HG03175 (cell line): ENCODE measurements at regions not wholly inside any gene's neighbourhood (a gene's known extent, or its start where the extent isn't known, plus 50 kb on each side); places are given as distances from the start of the nearest gene placed in this dataset.
"Not testable (repeated sequence)": the region's sequence is repeated elsewhere in the genome, so short reads cannot be mapped to it uniquely, and the experiment has no call there.

Source experiments
- ATAC-seq: cut with Tn5 transposase; IDR thresholded peaks from one replicate; pipeline ENCODE4 v1.9.1; 2021; ENCODE audit warnings: mild to moderate bottlenecking, moderate library complexity; ENCODE audit not compliant: unreplicated experiment

DNA sequence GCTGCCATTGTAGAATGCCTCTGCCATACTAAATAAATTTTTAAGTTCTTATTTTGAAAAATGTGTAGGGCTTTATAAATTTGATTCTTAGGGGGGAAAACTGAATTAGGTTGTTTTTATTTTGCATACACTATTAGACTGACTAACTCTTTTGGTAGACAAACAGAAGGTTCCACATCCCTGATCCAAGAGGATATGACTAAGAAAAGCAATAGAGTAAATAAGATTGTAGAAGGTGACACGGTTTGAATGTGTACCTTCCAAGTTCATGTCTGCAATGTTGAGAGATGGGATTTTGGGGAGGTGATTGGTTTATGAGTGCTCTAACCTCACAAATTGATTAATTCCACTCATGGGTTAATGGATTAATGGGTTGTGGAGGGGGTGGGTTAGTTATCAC is 127.9 kb downstream of the GLUL start:
- ATAC-seq: no peak

DNA sequence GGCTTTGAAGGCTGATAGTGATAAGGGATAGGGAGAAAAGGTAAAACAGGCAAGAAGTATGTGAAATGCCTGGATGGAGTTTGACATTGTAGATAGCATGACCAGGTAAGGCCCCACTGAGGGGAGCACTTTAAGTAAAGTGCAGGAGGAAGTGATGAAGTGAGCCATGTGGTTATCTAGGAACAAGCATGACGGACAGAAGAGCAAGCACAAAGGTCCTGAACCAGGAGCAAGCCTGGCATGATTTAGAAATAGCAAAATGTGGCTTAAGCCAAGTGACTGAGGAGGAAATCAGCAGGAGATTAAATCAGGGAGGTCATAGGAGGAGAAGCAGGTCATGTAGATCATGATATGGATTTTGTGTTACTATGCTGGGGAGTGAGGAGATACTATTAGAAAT is 129.2 kb downstream of the GLUL start:
- no peak for ATAC-seq

DNA sequence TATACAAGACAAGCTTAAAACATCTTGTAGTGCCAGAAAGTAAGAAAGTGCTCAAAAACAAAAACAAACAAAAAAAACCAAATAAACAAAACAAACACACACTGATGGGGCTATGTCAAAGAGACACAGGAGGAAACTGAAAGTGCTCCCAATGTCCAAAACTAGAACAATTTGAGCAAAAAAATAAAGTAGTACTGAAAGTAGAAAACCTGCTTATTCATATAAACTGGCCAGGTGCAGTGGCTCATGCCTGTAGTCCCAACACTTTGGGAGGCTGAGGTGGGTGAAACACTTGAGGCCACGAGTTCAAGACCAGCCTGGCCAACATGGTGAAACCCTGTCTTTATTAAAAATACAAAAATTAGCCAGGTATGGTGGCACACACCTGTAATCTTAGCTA is 129.9 kb downstream of the GLUL start:
- no peak for ATAC-seq

DNA sequence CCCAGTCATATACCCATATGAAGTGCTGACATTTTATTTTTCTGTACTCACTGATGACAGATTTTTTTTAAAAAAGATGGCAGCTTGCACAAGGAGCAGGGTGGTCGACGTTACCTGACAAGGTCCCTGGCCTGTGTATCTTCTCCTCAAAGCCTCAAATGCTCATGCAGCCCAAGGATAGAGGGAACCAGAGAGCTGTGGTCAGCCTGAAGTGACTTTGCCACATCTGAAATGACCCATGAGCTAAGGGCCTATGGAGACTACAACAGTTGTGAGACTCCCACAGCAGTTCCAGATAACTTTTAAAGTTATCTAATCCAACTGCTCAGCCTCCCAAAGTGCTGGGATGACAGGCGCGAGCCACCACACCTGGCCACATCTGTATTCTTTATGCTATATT is 131.1 kb downstream of the GLUL start:
- no peak for ATAC-seq

DNA sequence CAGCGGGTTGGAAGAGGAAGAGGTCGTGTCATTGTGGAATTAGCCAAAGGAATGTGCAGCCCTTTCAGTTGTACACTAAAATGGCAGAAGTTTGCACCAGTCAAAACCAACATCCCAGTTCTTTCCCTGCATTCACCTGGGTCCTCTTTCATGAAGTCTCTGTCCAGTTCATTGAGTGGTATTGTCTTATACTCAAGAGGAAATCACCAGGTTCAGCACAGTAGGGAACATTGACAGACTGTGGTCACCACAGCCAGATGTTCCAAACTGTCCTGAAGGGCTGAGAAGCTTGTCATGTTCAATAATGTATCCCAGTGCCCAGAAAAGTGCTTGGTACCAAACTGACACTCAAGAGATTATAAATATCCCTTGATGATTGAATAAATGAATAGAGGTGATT is 131.6 kb downstream of the GLUL start:
- ATAC-seq: no peak

DNA sequence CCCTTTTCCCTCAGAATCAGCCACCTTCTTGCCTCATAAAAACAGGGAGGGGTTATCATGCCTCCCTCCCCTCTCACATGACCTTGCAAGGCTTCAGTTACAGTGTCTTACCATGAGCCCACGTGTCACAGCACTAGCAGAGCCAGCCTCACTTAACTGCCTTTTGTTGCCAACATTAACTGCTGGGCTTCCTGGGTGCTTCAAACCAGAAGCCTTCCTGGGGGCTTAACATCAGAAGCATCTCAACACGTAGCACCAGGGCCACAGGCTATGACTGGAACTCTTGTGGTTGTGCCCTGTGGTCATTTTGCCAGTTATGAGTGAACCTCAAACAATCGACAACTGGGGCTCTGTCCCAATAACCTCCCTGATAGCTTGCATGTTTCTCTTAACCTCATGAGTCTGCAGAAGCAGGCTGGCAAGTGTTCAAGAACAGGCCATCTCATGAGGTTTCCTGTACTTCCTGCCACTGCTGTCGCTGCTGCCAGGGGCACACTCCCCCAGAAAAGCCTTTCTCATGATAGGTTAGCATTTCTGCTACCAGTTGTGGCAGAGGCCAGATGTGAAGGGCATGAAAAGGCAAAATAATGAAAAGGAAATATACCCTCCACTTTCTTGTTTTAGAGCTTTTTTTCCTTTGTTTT is 132.2 kb downstream of the GLUL start:
- peak; percentile 80 for ATAC-seq

DNA sequence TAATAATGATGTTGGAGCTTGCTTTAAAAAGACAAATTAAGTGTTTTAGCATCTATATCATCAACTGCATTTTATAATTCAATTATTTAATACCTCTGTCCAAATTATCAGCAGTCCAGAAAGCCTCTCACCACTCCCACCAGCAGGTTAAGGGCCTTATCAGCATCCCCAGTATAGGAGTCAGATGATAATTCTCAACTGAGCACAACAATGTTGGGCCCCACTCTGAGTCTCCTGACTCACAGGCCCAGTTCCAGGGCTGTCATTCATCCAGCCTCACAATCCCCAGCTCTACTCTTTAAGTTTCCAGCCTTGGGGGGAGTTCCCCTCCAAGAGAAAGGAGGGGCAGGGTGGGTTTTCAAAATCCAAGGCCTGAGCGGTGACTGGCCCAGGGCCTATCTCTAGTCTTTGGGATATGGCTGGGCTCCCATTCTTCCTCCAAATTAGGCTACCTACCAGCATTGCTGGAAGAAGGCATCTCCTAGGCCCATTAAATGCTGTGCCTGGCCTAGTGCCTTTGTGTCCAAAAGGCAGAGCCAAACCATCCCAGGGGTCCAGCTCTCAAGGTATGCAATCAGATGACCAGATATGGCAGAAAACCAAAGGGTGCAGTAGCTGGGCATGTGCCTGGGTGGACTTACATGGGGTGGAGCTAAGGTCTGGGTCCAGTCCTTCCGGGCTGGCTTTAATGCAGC is 134.1 kb downstream of the GLUL start:
- ATAC-seq: no peak

DNA sequence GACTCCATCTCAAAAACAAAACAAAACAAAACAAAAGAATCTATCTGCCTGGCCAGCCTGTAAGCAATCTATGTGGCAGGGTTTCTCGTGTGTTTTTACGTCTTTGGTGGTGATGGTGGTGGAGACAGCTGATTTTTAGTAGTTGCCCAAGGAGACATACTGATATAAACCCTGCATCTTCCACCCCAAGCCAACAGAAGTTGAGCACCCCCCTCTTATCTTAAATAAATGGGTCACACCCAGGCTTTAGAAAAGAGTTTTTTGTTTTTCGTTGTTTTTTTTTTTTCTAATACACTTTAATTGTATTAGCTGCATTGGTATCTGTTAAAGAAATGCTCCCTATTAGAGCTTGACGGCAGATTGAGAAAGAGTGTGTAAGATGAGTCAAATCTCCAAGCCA is 134.7 kb downstream of the GLUL start:
- ATAC-seq: no peak

DNA sequence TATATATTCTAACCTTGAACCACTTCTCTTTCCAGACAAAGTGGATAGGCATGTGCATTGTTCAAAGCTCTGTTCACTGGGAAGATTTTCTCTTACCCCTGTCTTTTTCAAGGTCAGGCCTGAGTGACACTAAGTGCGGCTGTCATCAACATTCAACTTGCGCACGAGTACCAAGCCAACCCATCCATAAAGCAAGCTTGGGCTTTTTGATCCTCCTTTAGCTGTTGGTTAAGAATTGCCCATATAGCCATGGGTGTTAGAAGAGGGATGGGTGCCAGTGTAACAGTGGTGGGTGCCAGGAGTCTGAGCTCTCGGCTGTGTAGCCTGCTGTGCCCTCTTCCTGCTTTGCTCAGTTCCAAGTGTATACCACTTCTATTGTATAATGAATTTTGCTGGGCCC is 136.1 kb downstream of the GLUL start:
- no peak for ATAC-seq

DNA sequence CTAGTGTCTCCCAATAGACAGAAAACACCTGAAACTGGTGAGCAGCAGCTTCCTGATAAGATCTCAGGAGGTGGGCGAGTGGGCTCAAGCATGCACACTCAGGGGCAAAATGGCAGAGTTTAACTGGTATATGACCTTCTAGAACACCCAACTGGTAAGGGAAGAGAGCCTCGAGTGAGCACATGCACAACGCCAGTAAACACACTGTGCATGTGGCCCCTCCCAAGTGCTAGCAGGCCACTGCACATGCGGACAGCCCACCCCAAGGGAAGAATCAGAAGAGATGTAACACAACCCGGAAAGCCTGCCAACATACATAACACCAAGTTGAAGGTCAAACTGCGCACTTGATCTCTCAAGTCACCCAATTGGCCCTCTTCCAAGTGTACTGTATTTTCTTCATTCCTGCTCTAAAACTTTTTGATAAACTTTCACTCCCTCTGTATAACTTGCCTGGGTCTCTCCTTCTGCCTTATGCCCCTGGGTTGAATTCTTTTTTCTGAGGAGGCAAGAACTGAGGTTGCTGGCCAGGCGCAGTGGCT is 138.2 kb downstream of the GLUL start:
- no peak for ATAC-seq

DNA sequence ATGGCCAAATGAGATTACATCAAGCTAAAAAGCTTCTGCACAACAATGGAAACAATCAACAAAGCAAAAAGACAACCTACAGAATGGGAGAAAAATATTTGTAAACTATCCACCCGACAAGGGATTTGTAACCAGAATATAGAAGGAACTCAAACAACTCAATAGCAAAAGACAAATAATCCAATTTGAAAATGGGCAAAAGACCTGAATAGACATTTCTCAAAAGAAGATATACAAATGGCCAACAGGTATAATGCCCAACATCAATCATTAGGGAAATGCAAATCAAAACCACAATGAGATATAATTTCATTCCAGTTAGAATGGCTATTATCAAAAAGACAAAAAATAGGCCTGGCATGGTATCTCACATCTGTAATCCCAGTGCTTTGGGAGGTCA is 140.0 kb downstream of the GLUL start:
- ATAC-seq: no peak

DNA sequence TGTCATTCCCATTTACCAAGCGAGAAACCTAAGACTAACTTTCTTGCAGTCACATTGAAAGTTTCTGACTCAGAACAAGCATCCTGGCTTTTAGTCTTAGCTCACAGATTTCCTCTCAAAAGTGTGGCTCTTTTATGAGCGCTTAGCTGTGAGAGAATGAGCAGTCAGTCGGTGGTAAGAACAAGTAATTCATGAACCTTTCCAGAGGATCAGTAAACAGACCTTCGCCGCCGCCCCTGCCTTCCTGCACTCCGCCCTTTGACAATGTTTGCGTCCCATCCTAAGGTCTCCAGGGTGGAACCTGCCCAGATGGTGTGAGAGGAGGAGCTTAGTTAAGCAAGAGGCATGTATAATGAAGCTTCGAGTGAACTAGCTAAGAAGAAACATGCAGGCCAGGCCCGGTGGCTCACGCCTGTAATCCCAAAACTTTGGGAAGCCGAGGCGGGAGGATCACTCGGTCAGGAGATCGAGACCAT is 142.4 kb downstream of the GLUL start:
- ATAC-seq: peak; percentile 79

DNA sequence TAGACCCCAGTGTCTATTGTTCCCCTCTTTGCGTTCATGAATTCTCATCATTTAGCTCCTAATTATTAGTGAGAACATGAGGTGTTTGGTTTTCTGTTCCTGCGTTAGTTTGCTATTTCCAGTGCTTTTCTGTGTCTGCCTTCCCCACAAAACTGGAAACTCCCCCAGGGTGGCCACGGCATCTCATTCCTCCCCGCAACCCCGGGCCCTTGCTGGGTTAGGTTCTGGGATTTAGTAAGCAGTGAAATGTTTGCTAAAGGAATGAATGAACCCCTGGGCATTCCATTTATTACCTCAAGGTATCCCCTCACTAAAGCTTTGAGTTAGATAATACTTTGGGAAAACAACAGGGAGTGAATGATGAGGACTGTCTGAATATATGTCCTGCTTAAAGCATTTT is 142.9 kb downstream of the GLUL start:
- ATAC-seq: no peak

DNA sequence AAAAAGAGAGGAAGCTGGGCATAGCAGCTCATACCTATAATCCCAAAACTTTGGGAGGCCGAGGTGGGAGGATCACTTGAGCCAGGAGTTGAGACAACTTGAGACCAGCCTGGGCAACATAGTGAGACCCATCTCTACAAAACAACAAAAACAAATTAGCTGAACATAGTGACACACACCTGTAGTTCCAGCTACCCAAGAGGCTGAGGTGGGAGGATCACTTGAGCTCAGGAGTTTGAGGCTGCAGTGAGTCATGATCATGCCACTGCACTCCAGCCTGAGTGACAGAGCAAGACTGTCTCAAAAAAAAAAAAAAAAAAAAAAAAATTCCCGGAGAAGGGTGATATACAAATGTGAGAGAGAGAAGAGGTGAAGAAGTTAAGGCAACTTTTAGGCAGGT is 143.8 kb downstream of the GLUL start:
- not testable (repeated sequence) for ATAC-seq

DNA sequence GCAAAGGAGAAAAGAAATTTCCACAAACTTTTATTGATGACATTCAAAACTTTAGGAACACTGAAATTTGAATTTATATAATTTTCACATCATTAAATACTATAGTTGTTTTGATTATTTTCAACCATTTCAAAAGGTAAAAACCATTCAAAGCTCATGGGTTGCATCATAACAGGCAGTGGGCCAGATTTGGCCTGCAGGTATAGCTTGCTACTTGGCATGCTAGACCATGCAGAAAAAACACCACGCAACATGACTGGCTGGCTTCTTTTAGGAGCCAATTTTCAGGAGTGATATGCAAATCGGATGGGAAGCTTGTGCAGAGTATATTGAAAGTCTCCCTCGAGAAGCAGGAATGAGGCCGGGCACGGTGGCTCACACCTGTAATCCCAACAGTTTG is 144.8 kb downstream of the GLUL start:
- no peak for ATAC-seq

DNA sequence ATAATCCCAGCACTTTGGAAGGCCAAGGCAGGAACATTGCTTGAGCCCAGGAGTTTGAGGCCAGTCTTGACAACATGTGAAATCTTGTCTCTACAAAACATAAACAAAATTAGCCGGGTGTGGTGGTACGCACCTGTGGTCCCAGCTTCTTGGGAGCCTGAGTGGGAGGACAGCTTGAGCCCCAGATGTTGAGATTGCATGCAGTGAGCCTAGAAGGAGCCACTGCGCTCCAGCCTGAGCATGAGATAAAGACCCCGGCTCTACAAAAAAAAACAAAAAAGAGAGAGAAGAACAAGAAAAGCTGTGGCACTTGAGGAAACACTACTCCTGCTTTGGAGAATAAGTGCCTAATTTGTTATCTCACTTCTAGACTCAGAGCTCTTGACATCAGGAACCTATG is 146.6 kb downstream of the GLUL start:
- no peak for ATAC-seq

DNA sequence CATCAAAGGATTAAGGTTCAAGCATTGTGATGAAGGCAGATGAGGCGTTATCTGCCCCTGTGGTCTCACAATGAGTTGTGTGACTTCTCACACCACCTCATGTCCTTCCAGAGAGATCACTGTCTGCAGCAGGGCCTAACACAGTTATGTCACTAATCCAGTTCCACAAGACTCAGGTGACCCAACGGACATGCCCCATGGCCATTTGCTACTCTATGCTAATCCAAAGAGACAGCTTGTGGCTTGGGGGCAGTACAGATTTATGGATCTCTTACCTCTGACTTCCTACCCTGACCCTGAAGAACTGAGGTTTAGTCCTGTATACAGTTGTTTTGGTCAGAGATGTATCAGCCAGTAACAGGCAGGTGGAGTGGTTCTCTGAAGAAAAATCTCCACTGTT is 147.1 kb downstream of the GLUL start:
- ATAC-seq: no peak

DNA sequence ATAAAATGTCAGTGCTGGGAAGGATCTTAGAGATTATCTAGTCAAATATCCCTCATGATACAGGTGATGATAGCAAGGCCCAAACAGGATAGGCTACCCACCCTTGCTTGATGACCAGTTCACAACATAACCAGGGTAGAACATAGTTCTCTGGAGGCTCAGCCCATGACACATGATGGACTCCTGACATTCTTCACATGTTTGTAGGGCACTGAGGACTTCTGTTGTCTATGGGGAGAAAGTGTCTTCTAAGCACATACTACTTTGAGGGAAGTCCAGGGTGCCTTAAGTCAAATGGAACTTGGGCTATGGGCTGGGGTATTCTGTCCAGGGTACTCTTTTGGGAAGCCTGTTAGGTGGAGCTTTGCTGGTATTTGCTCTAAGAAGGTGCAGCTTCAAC is 148.9 kb downstream of the GLUL start:
- no peak for ATAC-seq

DNA sequence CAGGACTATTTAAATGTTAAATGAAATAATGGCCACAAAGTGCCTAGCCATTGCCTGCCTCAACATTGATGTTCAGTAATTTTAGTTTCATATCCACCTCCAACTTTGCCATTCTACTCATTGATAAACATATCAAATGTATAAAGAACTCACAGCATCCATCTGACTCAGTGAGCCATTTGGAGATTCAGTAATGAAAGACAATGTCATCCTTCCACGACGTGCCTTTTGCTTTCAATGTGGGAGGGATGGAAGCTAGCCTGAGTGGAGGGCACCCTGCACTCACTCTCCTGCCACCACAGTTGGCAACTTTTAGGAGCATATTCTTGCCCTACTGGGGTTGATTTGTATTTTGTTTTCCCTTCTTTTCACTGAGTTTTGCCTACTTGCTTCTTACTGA is 151.5 kb downstream of the GLUL start:
- ATAC-seq: no peak

DNA sequence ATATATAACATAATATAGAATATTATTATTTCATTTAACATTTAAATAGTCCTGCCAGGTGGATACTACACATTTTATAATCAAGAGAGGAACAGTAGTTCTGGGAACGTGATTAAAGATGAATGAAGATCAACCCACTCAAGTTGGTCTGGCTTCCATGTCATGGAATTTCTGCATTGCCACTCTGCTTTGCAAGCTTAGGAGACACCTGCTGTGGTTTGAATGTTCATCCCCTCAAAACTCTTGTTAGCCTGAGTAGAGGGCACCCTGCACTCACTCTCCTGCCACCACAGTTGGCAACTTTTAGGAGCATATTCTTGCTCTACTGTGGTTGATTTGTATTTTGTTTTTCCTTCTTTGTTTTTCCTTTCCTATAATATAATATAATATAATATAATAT is 153.2 kb downstream of the GLUL start:
- ATAC-seq: no peak

DNA sequence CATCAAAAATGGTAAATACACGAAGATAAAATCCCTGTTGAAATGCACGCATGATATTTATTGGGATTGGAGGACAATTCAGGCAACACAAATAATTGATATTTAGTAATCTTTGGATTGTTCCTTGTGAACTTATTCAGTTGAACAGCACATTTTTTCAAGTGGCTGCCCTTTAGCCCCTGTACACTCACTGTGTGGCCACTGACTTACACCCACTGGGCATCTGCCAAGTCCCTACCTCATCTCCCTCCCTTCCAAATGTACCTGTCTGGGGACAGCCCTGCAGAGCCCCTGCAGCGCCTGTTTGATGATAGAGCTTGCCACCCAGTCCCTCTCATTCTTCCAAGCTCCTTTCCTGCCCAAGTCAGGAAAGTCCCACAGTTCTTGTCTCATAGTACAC is 154.3 kb downstream of the GLUL start:
- ATAC-seq: no peak

DNA sequence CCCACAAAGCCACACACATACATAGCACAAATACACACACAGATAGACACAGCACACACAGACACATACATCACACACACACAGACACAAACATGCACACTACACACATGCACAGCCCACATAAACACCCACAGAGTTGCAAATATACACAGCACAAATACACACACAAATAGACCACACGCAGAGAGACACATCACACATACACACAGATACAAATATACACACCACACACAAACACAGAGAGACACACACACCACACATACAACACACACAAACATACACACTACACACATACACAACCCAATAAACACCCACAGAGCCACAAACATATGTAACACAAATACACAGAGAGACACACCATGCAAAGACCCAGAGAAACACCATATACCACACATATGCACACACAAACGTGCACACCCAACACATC is 154.9 kb downstream of the GLUL start:
- no peak for ATAC-seq
